ENCODE measurements at regions not wholly inside any gene's neighbourhood (a gene's known extent, or its start where the extent isn't known, plus 50 kb on each side); places are given as distances from the start of the nearest gene placed in this dataset.

DNA sequence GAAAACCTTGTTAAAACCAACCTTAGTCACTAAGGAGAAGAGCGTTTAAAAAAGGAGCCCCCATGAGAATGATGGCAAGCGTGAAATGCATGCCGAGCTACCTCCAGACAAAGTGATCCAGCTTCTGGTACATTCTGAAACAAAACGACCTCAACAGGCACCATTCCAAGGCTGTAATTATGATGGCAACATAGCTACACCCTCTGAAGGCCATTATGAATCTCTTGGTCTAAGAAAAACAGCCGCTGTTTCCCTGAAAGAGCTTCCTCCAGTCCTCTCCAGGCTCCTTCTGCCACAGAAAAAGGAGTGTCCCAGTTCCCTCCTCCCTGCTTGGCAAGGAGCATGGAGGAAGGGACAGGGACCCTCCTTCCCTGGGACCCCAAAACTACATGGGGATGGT, 50.0 kb upstream of the ABLIM1 start:
- Mint-ChIP-seq H3K27me3 (ENCODE audit: unreplicated experiment) (no peaks in the 10 kb centered on the region), H3K36me3 (ENCODE audit: unreplicated experiment) (no peaks in the 10 kb centered on the region), H3K27ac (ENCODE audit: unreplicated experiment) (no peak overlapping the region), H3K4me3 (ENCODE audit: unreplicated experiment) (no peak overlapping the region), H3K4me1 (ENCODE audit: low read depth, unreplicated experiment) (no peaks in the 10 kb centered on the region), H3K9me3 (ENCODE audit: unreplicated experiment) (peaks cover 1% of the 10 kb centered on the region)
- TF ChIP-seq, protein P1, sequence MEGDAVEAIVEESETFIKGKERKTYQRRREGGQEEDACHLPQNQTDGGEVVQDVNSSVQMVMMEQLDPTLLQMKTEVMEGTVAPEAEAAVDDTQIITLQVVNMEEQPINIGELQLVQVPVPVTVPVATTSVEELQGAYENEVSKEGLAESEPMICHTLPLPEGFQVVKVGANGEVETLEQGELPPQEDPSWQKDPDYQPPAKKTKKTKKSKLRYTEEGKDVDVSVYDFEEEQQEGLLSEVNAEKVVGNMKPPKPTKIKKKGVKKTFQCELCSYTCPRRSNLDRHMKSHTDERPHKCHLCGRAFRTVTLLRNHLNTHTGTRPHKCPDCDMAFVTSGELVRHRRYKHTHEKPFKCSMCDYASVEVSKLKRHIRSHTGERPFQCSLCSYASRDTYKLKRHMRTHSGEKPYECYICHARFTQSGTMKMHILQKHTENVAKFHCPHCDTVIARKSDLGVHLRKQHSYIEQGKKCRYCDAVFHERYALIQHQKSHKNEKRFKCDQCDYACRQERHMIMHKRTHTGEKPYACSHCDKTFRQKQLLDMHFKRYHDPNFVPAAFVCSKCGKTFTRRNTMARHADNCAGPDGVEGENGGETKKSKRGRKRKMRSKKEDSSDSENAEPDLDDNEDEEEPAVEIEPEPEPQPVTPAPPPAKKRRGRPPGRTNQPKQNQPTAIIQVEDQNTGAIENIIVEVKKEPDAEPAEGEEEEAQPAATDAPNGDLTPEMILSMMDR (IDR thresholded peaks at IDR 0.05; ENCODE audit: partially characterized antibody, unreplicated experiment), result no peak
- DNase-seq, result no peak

DNA sequence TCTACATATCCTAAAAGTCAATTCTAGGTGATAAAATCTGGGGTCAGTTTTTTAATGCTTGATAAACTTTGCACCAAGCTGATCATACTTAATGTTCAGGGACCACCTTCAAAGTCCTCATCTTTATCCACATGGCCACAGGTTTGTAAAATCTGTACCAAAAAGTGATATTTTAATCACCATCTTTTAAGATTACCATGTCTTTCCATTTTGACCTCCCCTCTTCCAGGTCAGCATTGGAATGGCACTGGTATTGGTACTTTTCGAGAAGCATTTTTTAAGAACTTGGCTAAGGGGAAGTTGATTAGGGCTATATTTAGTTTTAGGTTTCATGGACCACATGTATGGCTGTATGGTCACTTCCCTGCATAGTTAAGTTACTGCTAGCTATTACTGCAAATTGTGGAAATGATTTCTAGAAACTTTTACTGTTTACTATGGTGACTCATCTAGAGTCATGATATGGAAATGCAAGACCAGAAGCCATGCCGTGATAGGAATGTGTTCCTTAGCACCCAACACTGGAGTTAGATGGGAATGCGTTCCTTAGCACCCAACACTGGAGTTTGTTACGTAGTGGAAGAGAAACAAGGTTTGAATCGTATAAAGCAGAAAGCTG, 50.8 kb upstream of the ABLIM1 start:
- H3K4me1 Mint-ChIP-seq (ENCODE audit: low read depth, unreplicated experiment), result no peaks in the 10 kb centered on the region
- DNase-seq, result no peak
- TF ChIP-seq, protein P1 (IDR thresholded peaks at IDR 0.05; ENCODE audit: partially characterized antibody, unreplicated experiment), result no peak
- H3K36me3 Mint-ChIP-seq (ENCODE audit: unreplicated experiment), result no peaks in the 10 kb centered on the region
- H3K4me3 Mint-ChIP-seq (ENCODE audit: unreplicated experiment), result no peak overlapping the region
- no peaks in the 10 kb centered on the region for H3K27me3 Mint-ChIP-seq (ENCODE audit: unreplicated experiment)
- H3K27ac Mint-ChIP-seq (ENCODE audit: unreplicated experiment), result no peak overlapping the region
- peaks cover 1% of the 10 kb centered on the region for H3K9me3 Mint-ChIP-seq (ENCODE audit: unreplicated experiment)

DNA sequence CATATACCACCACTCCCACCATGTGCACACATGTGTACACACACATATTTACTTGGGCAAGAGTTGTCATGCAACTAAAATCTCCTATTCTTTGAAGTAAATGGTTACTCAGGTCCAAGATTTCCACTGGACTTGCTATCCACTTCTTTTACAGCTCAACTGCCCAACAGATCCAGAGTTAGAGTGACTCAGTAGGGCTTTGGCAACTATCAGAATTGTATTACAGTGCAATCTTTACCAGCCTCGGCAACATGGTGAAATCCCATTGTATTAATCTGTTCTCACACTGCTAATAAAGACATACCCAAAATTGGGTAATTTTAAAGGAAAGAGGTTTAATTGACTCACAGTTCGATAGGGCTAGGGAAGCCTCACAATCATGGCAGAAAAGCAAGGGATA, 51.9 kb upstream of the ABLIM1 start:
- H3K4me1 Mint-ChIP-seq (ENCODE audit: low read depth, unreplicated experiment), result no peaks in the 10 kb centered on the region
- no peaks in the 10 kb centered on the region for H3K27me3 Mint-ChIP-seq (ENCODE audit: unreplicated experiment)
- TF ChIP-seq, protein P1 (IDR thresholded peaks at IDR 0.05; ENCODE audit: partially characterized antibody, unreplicated experiment), result no peak
- peaks cover 1% of the 10 kb centered on the region for H3K9me3 Mint-ChIP-seq (ENCODE audit: unreplicated experiment)
- no peaks in the 10 kb centered on the region for H3K36me3 Mint-ChIP-seq (ENCODE audit: unreplicated experiment)
- no peak overlapping the region for H3K4me3 Mint-ChIP-seq (ENCODE audit: unreplicated experiment)
- H3K27ac Mint-ChIP-seq (ENCODE audit: unreplicated experiment), result no peak overlapping the region
- no peak for DNase-seq

DNA sequence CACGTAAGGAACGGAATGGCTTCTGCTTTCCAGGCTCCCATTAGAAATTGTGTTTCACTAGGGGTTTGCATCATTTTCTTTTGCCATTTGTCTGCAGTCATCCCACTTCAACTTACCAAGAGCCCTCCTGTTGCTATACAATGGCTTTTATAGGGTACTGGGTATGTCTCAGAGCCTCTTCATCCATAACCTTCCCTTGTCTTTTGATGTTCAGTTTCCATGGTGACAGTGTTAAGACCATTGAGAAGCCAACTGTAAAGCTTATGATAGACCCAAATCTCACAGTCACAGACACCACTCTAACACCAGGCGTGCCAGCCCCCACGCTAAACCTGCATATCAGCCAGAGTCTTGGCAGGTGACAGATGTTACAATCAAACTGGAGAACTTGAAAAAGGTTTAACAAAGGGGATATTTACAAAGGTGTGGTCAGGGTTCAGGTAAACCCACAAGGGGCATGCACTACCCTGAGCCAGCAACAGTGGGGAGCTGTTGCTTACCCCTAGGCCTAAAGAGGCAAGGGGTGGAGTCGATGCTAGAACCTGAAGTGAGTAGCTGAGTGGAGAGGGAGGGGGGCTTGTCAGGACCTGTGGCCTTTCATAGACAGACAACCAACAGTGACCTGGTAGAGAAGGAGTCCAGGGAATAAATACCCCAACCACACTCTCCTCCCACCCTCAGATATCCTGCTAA, 53.2 kb upstream of the ABLIM1 start:
- Mint-ChIP-seq H3K27me3 (ENCODE audit: unreplicated experiment) (no peaks in the 10 kb centered on the region), H3K27ac (ENCODE audit: unreplicated experiment) (no peak overlapping the region), H3K4me3 (ENCODE audit: unreplicated experiment) (no peak overlapping the region), H3K36me3 (ENCODE audit: unreplicated experiment) (no peaks in the 10 kb centered on the region), H3K9me3 (ENCODE audit: unreplicated experiment) (peaks cover 1% of the 10 kb centered on the region), H3K4me1 (ENCODE audit: low read depth, unreplicated experiment) (no peaks in the 10 kb centered on the region)
- no peak for DNase-seq
- TF ChIP-seq, protein P1 (IDR thresholded peaks at IDR 0.05; ENCODE audit: partially characterized antibody, unreplicated experiment), result no peak

DNA sequence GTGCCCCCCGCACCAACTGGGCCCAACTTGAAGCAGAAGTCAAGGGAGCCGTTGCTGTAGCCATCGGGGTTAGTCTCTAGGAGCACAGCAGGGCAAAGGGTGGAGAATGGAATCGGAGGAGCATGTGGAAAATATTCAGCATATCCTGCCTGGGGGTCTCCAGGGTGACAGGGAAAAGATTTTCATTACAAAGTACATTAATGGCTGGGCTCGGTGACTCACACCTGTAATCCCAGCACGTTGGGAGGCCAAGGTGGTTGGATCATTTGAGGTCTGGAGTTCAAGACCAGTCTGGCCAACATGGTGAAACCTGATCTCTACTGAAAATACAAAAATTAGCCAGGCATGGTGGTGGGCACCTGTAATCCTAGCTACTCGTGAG, 53.8 kb upstream of the ABLIM1 start:
- Mint-ChIP-seq H3K4me3 (ENCODE audit: unreplicated experiment) (no peak overlapping the region), H3K4me1 (ENCODE audit: low read depth, unreplicated experiment) (no peaks in the 10 kb centered on the region)
- TF ChIP-seq, protein P1 (IDR thresholded peaks at IDR 0.05; ENCODE audit: partially characterized antibody, unreplicated experiment), result no peak

More for the DNA sequence above, 53.8 kb upstream of the ABLIM1 start:
- Mint-ChIP-seq H3K27me3 (ENCODE audit: unreplicated experiment) (no peaks in the 10 kb centered on the region), H3K27ac (ENCODE audit: unreplicated experiment) (no peak overlapping the region), H3K9me3 (ENCODE audit: unreplicated experiment) (peaks cover 1% of the 10 kb centered on the region), H3K36me3 (ENCODE audit: unreplicated experiment) (no peaks in the 10 kb centered on the region)
- no peak for DNase-seq

Measured in glutamatergic neuron (in vitro differentiated cells).